Ecto neural progenitor cell (in vitro differentiated cells): ENCODE measurements at regions not wholly inside any gene's neighbourhood (a gene's known extent, or its start where the extent isn't known, plus 50 kb on each side); places are given as distances from the start of the nearest gene placed in this dataset.

Source experiments
- DNase-seq: peaks from one replicate; pipeline ENCODE4 v3.0.0-alpha.2; 2018; ENCODE audit warnings: low spot score

GRCh38 chr6:9405369-9405768 lies 970.0 kb upstream of the SLC35B3 start:
- DNase-seq, result no peak

- DNase-seq, result no peak
These were observed 969.2 kb upstream of the SLC35B3 start for GRCh38 chr6:9404351-9405146.

- no peak for DNase-seq
These were observed 968.4 kb upstream of the SLC35B3 start for GRCh38 chr6:9403736-9404135.

GRCh38 chr6:9401960-9402359 lies 966.6 kb upstream of the SLC35B3 start:
- DNase-seq, result no peak

GRCh38 chr6:9399916-9400315 lies 964.6 kb upstream of the SLC35B3 start:
- no peak for DNase-seq

- DNase-seq, result no peak
These were observed 963.5 kb upstream of the SLC35B3 start for GRCh38 chr6:9398767-9399373.

- DNase-seq, result no peak
These were observed 962.9 kb upstream of the SLC35B3 start for GRCh38 chr6:9398071-9398766.

GRCh38 chr6:9388596-9388995 lies 953.3 kb upstream of the SLC35B3 start:
- DNase-seq, result no peak

GRCh38 chr6:9380568-9380967 lies 945.2 kb upstream of the SLC35B3 start:
- no peak for DNase-seq

- no peak for DNase-seq
These were observed 938.0 kb upstream of the SLC35B3 start for GRCh38 chr6:9373308-9373707.

- DNase-seq, result no peak
These were observed 935.1 kb upstream of the SLC35B3 start for GRCh38 chr6:9370480-9370879.

GRCh38 chr6:9365378-9365777 lies 930.0 kb upstream of the SLC35B3 start:
- DNase-seq, result no peak

GRCh38 chr6:9361749-9362148 lies 926.4 kb upstream of the SLC35B3 start:
- DNase-seq, result no peak

GRCh38 chr6:9360881-9361280 lies 925.5 kb upstream of the SLC35B3 start:
- no peak for DNase-seq

- no peak for DNase-seq
These were observed 912.3 kb upstream of the SLC35B3 start for GRCh38 chr6:9347608-9348007.

- DNase-seq, result no peak
These were observed 911.6 kb upstream of the SLC35B3 start for GRCh38 chr6:9346923-9347322.

- DNase-seq, result no peak
These were observed 900.1 kb upstream of the SLC35B3 start for GRCh38 chr6:9335431-9335830.

GRCh38 chr6:9334979-9335378 lies 899.6 kb upstream of the SLC35B3 start:
- DNase-seq, result no peak

- no peak for DNase-seq
These were observed 897.0 kb upstream of the SLC35B3 start for GRCh38 chr6:9332241-9332780.

- no peak for DNase-seq
These were observed 881.5 kb upstream of the SLC35B3 start for GRCh38 chr6:9316831-9317230.

- peak; percentile 55 for DNase-seq
These were observed 880.8 kb upstream of the SLC35B3 start for GRCh38 chr6:9315966-9316650.

GRCh38 chr6:9308284-9308683 lies 872.9 kb upstream of the SLC35B3 start:
- DNase-seq, result no peak
